GM21576 (cell line): ENCODE measurements at regions not wholly inside any gene's neighbourhood (a gene's known extent, or its start where the extent isn't known, plus 50 kb on each side); places are given as distances from the start of the nearest gene placed in this dataset.
A peak's percentile ranks its signal among the peaks of the same experiment; 100 is the strongest.

Source experiments
- ATAC-seq: cut with Tn5 transposase; IDR thresholded peaks from one replicate; pipeline ENCODE4 v1.9.1; 2021; ENCODE audit warnings: mild to moderate bottlenecking, moderate library complexity; ENCODE audit not compliant: unreplicated experiment

DNA sequence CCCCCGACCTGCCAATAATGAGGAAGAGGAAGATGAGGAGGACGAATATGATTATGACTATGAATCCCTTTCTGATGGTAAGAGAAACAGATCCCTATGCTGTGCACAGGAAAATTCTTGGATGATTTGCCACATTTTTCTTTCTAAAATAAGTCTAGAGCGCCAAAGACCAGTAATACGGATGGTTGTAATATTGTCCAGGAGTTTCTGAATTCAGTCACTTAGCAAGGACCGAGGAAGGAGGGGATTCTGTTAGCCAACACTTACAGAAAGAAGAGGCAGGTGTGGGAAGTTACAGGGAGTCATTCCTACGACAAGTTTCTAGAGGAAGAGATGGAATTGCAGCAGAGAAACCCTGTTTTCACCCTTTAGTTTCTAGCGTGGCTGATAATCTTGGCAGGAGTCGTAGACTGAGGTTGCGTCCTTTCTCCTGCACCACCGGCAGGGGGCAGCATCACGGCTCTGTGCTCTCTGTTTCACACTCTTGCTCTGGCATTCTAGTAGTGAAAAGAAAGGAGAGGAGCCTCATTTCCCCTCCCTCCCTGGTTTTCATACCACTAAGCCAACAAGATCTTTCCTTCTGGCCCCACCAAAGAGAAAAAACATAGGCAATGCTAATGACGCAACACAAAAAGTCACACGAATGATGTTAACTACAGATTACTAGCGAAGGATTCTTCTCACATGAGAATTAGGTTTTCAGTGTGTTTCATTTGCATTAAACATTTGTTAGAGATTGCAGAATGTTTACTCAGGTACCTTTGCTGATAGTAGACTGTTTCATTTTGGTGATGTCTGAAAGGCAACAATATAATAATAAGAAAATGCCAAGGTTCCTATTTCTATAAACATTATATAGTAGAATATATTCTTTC, 82.7 kb downstream of the NOC3L start:
- ATAC-seq = peak; percentile 71

DNA sequence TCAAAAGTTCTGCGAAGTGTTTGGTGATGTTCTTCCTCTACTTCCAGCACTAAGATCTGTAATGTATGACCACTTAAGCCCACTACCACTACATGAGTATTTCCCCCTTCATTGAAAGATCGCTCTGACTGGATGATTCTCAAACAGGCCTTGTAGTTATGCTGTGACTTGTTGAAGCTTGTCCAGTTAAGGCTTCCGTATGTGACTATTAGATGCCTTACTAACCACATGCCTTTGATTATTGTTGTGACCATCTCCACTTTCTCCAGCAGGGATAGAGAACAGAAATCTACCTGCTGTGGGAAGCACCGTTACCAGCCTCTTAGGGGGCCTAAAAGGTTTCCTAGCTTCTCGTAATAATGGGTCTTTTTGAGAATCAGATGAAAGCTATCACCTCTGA, 81.1 kb downstream of the NOC3L start:
- ATAC-seq = no peak

DNA sequence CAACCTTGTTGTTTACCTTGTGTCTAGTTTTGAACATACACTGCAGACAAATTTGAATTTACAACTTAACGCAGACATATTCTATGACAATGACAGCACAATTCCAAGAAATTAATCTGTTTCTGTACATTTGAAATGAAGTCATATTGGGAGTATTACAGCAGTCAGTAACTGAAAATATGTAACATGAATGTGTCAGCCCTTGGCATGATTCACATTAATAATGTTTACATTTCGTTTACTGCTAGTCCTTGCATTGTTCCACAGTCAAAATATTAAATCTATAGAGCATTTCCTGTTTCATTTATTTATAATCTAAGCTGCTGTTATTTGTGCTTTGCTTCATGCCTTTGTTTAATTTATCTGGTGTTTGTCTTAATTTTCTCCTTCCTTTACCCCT, 80.4 kb downstream of the NOC3L start:
- no peak for ATAC-seq
